Left ventricle myocardium inferior (tissue), 1 donor: ENCODE measurements at regions not wholly inside any gene's neighbourhood (a gene's known extent, or its start where the extent isn't known, plus 50 kb on each side); places are given as distances from the start of the nearest gene placed in this dataset.

ENCODE experiments used
- DNase-seq: peaks from one replicate; pipeline ENCODE4 v3.0.0-alpha.2; 2020
- H3K27ac ChIP-seq: fragments of 200-600 bp; replicated peaks from 2 replicates; pipeline ENCODE4 v1.8.0; 2021
- H3K27me3 ChIP-seq: fragments of 200-600 bp; 2 replicates; pipeline ENCODE4 v1.8.0; 2021; ENCODE audit warnings: low read depth
- H3K36me3 ChIP-seq: fragments of 200-600 bp; 2 replicates; pipeline ENCODE4 v1.8.0; 2021
- H3K4me1 ChIP-seq: fragments of 200-600 bp; 2 replicates; pipeline ENCODE4 v1.8.0; 2021
- H3K4me3 ChIP-seq: fragments of 200-600 bp; 2 replicates; pipeline ENCODE4 v1.8.0; 2021; ENCODE audit warnings: mild to moderate bottlenecking, moderate library complexity
- H3K9me3 ChIP-seq: fragments of 200-600 bp; replicated peaks from 2 replicates; pipeline ENCODE4 v1.8.0; 2021
- CTCF ChIP-seq: fragments of 200-600 bp; IDR thresholded peaks from 2 replicates; pipeline ENCODE4 v1.8.0; 2021; ENCODE audit warnings: antibody characterized with exemption, mild to moderate bottlenecking, borderline replicate concordance
- intact Hi-C: fragments of 100-400 bp; cut with micrococcal nuclease; formaldehyde crosslinking; loops from one replicate; pipeline ENCODE4 v1.11.0; 2022
- donor health status: DM: no; HTN: yes; CAD: no; lungs with severe emphysema.

GRCh38 chr7:136070736-136071505, 93.8 kb upstream of the MTPN start:
- DNase-seq = no peak
- Histone ChIP-seq H3K4me3 (no peak overlapping the region), H3K27ac (no peak overlapping the region), H3K36me3 (no peaks in the 10 kb centered on the region), H3K4me1 (no peaks in the 10 kb centered on the region), H3K9me3 (no peaks in the 10 kb centered on the region), H3K27me3 (no peaks in the 10 kb centered on the region)
- no peak for TF ChIP-seq CTCF
- intact Hi-C loops = no loop called here

- no peak for DNase-seq
- Histone ChIP-seq H3K27me3 (no peaks in the 10 kb centered on the region), H3K4me3 (no peak overlapping the region), H3K4me1 (no peaks in the 10 kb centered on the region), H3K27ac (no peak overlapping the region), H3K9me3 (no peaks in the 10 kb centered on the region), H3K36me3 (no peaks in the 10 kb centered on the region)
- TF ChIP-seq CTCF = no peak
- intact Hi-C loops = no loop called here
Observed at GRCh38 chr7:136069840-136070529, 92.8 kb upstream of the MTPN start.

- no peaks in the 10 kb centered on the region for H3K9me3 ChIP-seq
- no peaks in the 10 kb centered on the region for H3K4me1 ChIP-seq
- no peak for TF ChIP-seq CTCF
- H3K36me3 ChIP-seq = no peaks in the 10 kb centered on the region
- no peak overlapping the region for H3K27ac ChIP-seq
- no peak overlapping the region for H3K4me3 ChIP-seq
- no peak for DNase-seq
- no peaks in the 10 kb centered on the region for H3K27me3 ChIP-seq
- intact Hi-C loops = no loop called here
Observed at GRCh38 chr7:136067277-136067676, 90.1 kb upstream of the MTPN start.

GRCh38 chr7:136066304-136067143, 89.4 kb upstream of the MTPN start:
- intact Hi-C loops = no loop called here
- no peak for DNase-seq
- Histone ChIP-seq H3K36me3 (no peaks in the 10 kb centered on the region), H3K9me3 (no peaks in the 10 kb centered on the region), H3K27me3 (no peaks in the 10 kb centered on the region), H3K4me1 (no peaks in the 10 kb centered on the region), H3K27ac (no peak overlapping the region), H3K4me3 (no peak overlapping the region)
- TF ChIP-seq CTCF = no peak

GRCh38 chr7:136064627-136065237, 87.6 kb upstream of the MTPN start:
- Histone ChIP-seq H3K27me3 (no peaks in the 10 kb centered on the region), H3K9me3 (no peaks in the 10 kb centered on the region), H3K36me3 (no peaks in the 10 kb centered on the region), H3K4me3 (no peak overlapping the region), H3K27ac (no peak overlapping the region), H3K4me1 (no peaks in the 10 kb centered on the region)
- no peak for DNase-seq
- intact Hi-C loops = no loop called here
- no peak for TF ChIP-seq CTCF
